ENCODE measurements at regions not wholly inside any gene's neighbourhood (a gene's known extent, or its start where the extent isn't known, plus 50 kb on each side); places are given as distances from the start of the nearest gene placed in this dataset.

DNA sequence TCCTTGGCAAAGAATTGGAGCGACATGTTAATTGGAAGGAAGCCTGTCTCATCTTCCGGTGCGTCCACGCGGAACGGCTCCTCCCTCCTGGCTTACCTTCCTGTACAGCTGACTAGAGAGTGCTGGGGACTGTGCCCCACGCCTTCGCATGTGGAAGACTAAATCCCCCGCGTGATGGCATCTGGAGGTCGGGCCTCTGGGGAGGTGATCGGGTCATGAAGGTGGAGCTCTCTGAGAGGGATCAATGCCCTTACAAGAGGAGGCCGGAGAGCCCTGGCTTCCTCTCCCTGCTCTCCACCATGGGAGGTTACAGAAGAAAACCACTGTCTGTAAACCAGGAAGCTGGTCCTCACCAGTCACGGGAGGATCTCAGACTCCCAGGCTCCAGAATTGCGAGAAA, 104.1 kb upstream of the OTOS start:
- no peak overlapping the region for H3K27ac ChIP-seq
- TF ChIP-seq, protein P1, sequence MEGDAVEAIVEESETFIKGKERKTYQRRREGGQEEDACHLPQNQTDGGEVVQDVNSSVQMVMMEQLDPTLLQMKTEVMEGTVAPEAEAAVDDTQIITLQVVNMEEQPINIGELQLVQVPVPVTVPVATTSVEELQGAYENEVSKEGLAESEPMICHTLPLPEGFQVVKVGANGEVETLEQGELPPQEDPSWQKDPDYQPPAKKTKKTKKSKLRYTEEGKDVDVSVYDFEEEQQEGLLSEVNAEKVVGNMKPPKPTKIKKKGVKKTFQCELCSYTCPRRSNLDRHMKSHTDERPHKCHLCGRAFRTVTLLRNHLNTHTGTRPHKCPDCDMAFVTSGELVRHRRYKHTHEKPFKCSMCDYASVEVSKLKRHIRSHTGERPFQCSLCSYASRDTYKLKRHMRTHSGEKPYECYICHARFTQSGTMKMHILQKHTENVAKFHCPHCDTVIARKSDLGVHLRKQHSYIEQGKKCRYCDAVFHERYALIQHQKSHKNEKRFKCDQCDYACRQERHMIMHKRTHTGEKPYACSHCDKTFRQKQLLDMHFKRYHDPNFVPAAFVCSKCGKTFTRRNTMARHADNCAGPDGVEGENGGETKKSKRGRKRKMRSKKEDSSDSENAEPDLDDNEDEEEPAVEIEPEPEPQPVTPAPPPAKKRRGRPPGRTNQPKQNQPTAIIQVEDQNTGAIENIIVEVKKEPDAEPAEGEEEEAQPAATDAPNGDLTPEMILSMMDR (conservative IDR thresholded peaks at IDR 0.05): no peak

DNA sequence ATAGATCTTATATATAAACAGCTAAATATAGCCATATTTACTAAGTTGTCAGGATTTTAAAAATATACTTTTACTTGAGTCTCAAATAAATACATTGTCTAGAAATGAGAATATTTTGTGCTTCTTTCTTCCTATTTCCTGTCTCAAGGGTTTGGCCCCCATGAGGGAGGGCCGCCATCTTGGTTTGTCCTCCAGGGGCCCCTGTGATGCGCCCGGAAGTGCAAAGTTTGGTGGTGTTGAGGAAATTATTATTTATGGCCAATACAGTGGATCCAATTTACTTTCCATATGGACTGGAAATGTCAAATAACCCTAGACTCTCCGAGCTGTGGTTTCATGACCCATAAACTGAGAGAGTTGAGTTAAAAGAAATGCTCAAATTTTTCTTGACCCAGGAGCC, 104.7 kb upstream of the OTOS start:
- TF ChIP-seq, protein P1 (conservative IDR thresholded peaks at IDR 0.05): no peak
- H3K27ac ChIP-seq: no peak overlapping the region

DNA sequence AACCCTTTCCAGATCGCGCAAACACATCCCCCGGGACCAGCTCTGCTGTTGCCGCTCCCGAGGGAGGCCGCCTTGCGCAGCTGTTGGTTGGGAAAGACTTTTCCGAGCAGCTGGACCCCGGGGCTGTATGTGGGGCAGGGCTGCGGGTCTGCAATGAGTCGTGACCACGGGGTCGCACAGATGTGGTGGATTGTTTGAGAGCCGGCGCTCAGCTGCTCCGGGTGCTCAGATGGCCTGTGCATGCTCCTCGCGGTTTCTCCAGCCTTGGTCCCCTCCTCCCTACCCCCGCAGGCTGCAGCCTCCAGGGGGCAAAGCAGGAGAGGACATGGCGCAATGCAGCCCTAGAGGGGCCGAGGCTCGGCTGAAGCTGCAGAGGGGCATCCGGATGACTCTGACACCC, 105.2 kb upstream of the OTOS start:
- no peak overlapping the region for H3K27ac ChIP-seq
- TF ChIP-seq, protein P1 (conservative IDR thresholded peaks at IDR 0.05): no peak

DNA sequence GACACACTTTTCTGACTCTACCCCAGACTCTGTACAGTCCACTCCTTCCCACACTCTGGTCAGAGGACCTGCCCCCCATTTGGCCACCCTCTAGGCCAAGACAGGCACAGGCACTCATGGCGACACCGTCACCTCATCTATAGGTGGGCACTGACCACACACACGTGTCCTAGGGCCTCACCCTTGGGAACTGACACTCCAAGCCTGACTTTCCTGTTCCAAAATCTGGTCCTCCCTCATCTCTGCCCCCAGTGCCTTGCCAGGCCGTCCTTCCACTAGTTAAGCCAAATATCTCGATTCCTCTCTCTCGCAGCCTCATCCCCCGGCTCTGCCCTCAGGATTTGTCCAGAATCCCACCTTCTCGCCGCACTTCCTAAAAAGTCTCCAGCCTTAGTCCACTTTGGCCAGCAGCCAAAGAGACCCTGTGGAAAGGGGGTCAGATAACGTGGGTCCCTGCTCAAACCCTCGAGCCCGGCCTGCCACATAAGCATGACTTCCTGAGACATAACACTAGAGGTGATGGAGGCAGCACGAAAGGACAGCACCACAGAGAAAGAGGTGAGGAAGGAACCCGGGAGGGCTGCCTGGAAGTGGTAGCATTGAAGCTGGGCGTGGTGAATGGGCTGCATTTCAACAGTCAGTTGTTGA, 105.8 kb upstream of the OTOS start:
- no peak overlapping the region for H3K27ac ChIP-seq
- TF ChIP-seq, protein P1 (conservative IDR thresholded peaks at IDR 0.05): no peak

DNA sequence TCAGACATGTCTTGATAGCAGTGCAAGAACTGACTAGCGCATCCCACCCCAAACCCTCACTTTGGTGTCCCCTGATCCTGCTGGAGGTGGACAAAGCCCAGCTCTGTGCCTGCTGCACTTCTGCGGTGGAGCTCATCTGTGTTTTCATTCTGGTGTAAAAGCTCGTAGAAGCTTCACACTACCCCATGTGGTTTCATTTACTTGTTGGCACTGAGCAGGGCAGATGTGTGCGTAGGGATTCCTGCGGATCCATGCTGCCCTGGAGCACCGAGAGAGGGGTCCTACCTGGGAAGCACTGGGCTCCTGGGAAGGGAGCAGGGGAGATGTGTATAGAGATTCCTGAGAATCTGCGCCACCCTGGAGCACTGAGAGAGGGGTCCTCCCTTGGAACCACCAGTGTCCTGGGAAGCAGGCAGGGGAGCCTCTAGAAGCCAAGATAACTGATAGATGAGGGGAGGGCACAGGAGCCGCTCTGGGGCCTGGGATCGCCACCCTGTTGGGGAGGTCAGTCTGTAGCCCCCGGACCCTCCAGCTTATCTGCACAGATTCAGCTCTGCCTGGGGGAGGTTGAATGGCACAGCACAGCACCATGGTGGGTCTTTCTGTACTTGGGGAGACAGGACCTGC, 106.9 kb upstream of the OTOS start:
- no peak overlapping the region for H3K27ac ChIP-seq
- TF ChIP-seq, protein P1 (conservative IDR thresholded peaks at IDR 0.05): no peak

DNA sequence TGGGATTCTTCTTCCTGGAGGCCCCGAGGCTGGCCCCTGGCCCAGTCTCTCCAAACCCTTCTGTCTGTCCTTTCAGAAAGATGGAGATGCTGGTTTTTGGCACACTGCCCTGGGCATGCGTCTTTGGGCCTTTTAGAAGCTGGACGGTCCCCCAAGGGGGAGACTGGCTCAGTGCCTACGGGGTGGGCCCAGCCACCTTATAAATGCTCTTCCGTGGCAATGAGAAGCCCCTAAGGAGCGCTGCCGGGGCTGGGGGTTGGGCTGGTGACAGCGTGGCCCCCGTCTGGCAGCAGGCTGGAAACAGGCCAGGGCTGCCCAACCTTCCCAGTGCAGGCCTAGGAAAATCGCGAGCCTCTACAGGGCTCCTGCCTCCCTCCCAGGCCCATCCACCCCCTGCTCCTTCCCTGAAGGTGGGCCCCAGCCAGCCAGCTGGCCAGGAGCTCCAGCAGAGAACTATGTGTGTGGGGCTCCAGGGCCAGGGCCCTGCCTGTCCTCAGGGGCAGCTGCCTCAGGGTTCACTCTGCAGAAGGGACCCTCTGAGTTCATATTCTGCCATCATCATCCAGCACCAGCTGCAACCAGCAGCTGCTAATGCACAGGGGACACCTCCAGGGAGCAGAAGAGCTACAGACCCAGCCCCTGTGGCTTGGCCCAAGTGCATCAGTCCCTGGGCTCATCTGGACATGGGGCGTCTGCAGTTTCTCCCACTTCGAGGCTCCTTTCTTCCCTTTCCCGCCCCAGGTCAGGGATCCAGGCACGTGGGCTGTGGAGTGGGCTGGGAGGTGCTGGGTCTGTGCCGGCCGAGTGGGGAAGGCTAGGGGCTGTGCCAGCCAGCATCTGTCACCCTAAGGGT, 107.6 kb upstream of the OTOS start:
- TF ChIP-seq, protein P1 (conservative IDR thresholded peaks at IDR 0.05): no peak
- no peak overlapping the region for H3K27ac ChIP-seq

DNA sequence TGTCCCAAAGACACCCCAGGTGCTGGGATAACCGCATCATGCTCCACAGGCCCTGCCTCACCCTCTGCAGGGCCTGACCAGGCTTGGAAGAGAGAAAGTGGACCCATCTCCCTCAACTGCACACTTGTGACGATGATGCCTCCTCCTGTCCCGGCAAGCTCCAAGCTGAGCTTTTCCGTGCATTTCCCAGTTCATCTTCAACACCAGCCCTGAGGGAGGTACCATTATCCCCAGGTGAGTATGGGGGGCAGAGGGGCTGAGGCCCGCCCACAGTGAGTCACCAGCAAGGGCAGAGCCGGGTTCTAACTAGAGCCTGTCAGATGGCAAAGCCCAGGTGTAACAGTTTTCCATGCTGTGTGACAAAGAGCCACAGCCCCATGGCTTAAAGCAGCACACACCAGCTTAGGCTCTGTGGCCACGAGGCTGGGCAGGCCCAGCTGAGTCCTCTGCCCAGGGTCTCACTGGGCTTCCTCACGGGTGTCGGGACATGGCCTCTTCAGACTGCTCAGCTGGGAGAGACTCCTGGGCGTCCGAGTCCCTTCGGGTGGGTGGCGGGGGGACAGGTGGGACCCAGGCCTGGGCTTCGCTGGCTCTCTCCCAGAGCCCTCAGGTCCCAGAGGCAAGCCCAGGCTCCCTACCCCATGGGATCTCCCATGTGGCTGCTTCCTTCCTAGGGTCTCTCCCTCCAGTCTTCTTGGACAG, 108.4 kb upstream of the OTOS start:
- TF ChIP-seq, protein P1 (conservative IDR thresholded peaks at IDR 0.05): no peak

More for the DNA sequence above, 108.4 kb upstream of the OTOS start:
- no peak overlapping the region for H3K27ac ChIP-seq

Data from VCaP (cell line).